Thoracic aorta (tissue), 2 donors: ENCODE measurements at regions not wholly inside any gene's neighbourhood (a gene's known extent, or its start where the extent isn't known, plus 50 kb on each side); places are given as distances from the start of the nearest gene placed in this dataset.

Experiments used
- ATAC-seq: fragments of 150-250 bp; one replicate; pipeline ENCODE4 v1.8.0; 2017; ENCODE audit warnings: low read depth; ENCODE audit not compliant: insufficient number of reproducible peaks, low FRiP score
- DNase-seq: peaks from one replicate; pipeline ENCODE4 v3.0.0-alpha.2; 2020; ENCODE audit warnings: low spot score
- H3K27ac ChIP-seq, 2 donors: fragments of 200-600 bp; sonication (generic); 1 replicate in 1 of 2; 2 replicates in 1 of 2; pipeline ENCODE4 v1.5.1; 2016; ENCODE audit warnings: mild to moderate bottlenecking in 2 of 2, moderate library complexity in 2 of 2
- H3K27me3 ChIP-seq: fragments of 200-600 bp; sonication (generic); replicated peaks from 2 replicates; pipeline ENCODE4 v1.6.0; 2016; ENCODE audit warnings: mild to moderate bottlenecking; ENCODE audit not compliant: insufficient read depth
- H3K36me3 ChIP-seq: fragments of 200-600 bp; sonication (generic); one replicate; pipeline ENCODE4 v1.5.1; 2016
- H3K4me1 ChIP-seq, 2 donors: fragments of 200-600 bp; sonication (generic); 1 replicate in 1 of 2; 2 replicates in 1 of 2; pipeline versions ENCODE4 v1.5.1 to v1.6.0; 2016; ENCODE audit warnings: low read depth in 2 of 2, mild to moderate bottlenecking in 1 of 2; ENCODE audit not compliant: control insufficient read depth in 1 of 2
- H3K4me3 ChIP-seq: fragments of 200-600 bp; sonication (generic); 2 replicates; pipeline ENCODE4 v1.5.1; 2016; ENCODE audit warnings: mild to moderate bottlenecking
- H3K9me3 ChIP-seq: fragments of 200-600 bp; sonication (generic); 2 replicates; pipeline ENCODE4 v1.5.1; 2016
- CTCF ChIP-seq: fragments of 200-600 bp; sonication (generic); IDR thresholded peaks from one replicate; pipeline ENCODE4 v1.5.1; 2019; ENCODE audit warnings: antibody characterized with exemption

- ATAC-seq: no peak
- H3K27ac ChIP-seq: no peak overlapping the region
- no peaks in the 10 kb centered on the region for H3K27me3 ChIP-seq
- no peak for DNase-seq
- no peak for TF ChIP-seq CTCF
- peaks cover 2 to 9% of the 10 kb centered on the region in 2 donors for H3K4me1 ChIP-seq
- no peaks in the 10 kb centered on the region for H3K36me3 ChIP-seq
- H3K4me3 ChIP-seq: no peak overlapping the region
- H3K9me3 ChIP-seq: peaks cover 3% of the 10 kb centered on the region
Observed at GRCh38 chr5:105940181-105940580, 1730.6 kb downstream of the EFNA5 start.

GRCh38 chr5:105934171-105934570, 1736.6 kb downstream of the EFNA5 start:
- Histone ChIP-seq H3K9me3 (peaks cover 3% of the 10 kb centered on the region), H3K4me3 (no peak overlapping the region), H3K27me3 (no peaks in the 10 kb centered on the region), H3K4me1 (peaks cover 0 to 10% of the 10 kb centered on the region in 2 donors), H3K36me3 (no peaks in the 10 kb centered on the region), H3K27ac (no peak overlapping the region)
- no peak for TF ChIP-seq CTCF
- ATAC-seq (no peak), DNase-seq (no peak)

GRCh38 chr5:105931881-105932421, 1738.8 kb downstream of the EFNA5 start:
- H3K4me1 ChIP-seq: peaks cover 0 to 10% of the 10 kb centered on the region in 2 donors

GRCh38 chr5:105929858-105930257, 1740.9 kb downstream of the EFNA5 start:
- Histone ChIP-seq H3K9me3 (no peaks in the 10 kb centered on the region), H3K4me3 (no peak overlapping the region), H3K36me3 (no peaks in the 10 kb centered on the region), H3K27ac (no peak overlapping the region), H3K4me1 (peaks cover 0 to 10% of the 10 kb centered on the region in 2 donors), H3K27me3 (no peaks in the 10 kb centered on the region)
- ATAC-seq: no peak
- no peak for TF ChIP-seq CTCF
- DNase-seq: no peak

More at GRCh38 chr5:105931881-105932421, 1738.8 kb downstream of the EFNA5 start:
- no peak for TF ChIP-seq CTCF
- Histone ChIP-seq H3K9me3 (no peaks in the 10 kb centered on the region), H3K27me3 (no peaks in the 10 kb centered on the region), H3K36me3 (no peaks in the 10 kb centered on the region), H3K4me3 (no peak overlapping the region), H3K27ac (no peak overlapping the region)
- ATAC-seq: no peak
- no peak for DNase-seq

- Histone ChIP-seq H3K36me3 (no peaks in the 10 kb centered on the region), H3K9me3 (no peaks in the 10 kb centered on the region), H3K27me3 (no peaks in the 10 kb centered on the region), H3K4me1 (no peaks in the 10 kb centered on the region), H3K27ac (no peak overlapping the region), H3K4me3 (no peak overlapping the region)
- no peak for TF ChIP-seq CTCF
- DNase-seq: no peak
- no peak for ATAC-seq
Observed at GRCh38 chr5:105924366-105924765, 1746.4 kb downstream of the EFNA5 start.
